Ishikawa (cell line): ENCODE measurements at regions not wholly inside any gene's neighbourhood (a gene's known extent, or its start where the extent isn't known, plus 50 kb on each side); places are given as distances from the start of the nearest gene placed in this dataset.

Source experiments
- CEBPB ChIP-seq: IDR thresholded peaks from 2 replicates; pipeline ENCODE4 v1.6.1; 2012
- CREB1 ChIP-seq: IDR thresholded peaks from 2 replicates; pipeline ENCODE4 v1.6.1; 2012; ENCODE audit warnings: low read depth
- EGR1 ChIP-seq: IDR thresholded peaks from 2 replicates; pipeline ENCODE4 v1.6.1; 2012
- EP300 ChIP-seq: IDR thresholded peaks from 2 replicates; pipeline ENCODE4 v1.6.1; 2012; ENCODE audit warnings: borderline replicate concordance
- FOXM1 ChIP-seq: IDR thresholded peaks from 2 replicates; pipeline ENCODE4 v1.6.1; 2012; ENCODE audit warnings: low read depth, borderline replicate concordance
- NFIC ChIP-seq: IDR thresholded peaks from 2 replicates; pipeline ENCODE4 v1.6.1; 2012
- RAD21 ChIP-seq: IDR thresholded peaks from 2 replicates; pipeline ENCODE4 v1.6.1; 2012; ENCODE audit warnings: low read depth
- TAF1 ChIP-seq: IDR thresholded peaks from 2 replicates; pipeline ENCODE4 v1.6.1; 2012; ENCODE audit warnings: low read depth, mild to moderate bottlenecking
- TCF12 ChIP-seq: IDR thresholded peaks from 2 replicates; pipeline ENCODE4 v1.6.1; 2012; ENCODE audit warnings: low read depth
- TEAD4 ChIP-seq: IDR thresholded peaks from 2 replicates; pipeline ENCODE4 v1.6.1; 2012
- YY1 ChIP-seq: IDR thresholded peaks from 2 replicates; pipeline ENCODE4 v1.6.1; 2012; ENCODE audit warnings: low read depth
- ZBTB7A ChIP-seq: IDR thresholded peaks from 2 replicates; pipeline ENCODE4 v1.6.1; 2012; ENCODE audit warnings: low read depth
- TF ChIP-seq, protein P1 (sequence below): IDR thresholded peaks from 2 replicates; pipeline ENCODE4 v1.6.1; 2012
- TF ChIP-seq, protein P2 (sequence below): IDR thresholded peaks from 2 replicates; pipeline ENCODE4 v1.6.1; 2012; ENCODE audit warnings: low read depth, mild to moderate bottlenecking
- TF ChIP-seq, protein P3 (sequence below): IDR thresholded peaks from 2 replicates; pipeline ENCODE4 v1.6.1; 2012

DNA sequence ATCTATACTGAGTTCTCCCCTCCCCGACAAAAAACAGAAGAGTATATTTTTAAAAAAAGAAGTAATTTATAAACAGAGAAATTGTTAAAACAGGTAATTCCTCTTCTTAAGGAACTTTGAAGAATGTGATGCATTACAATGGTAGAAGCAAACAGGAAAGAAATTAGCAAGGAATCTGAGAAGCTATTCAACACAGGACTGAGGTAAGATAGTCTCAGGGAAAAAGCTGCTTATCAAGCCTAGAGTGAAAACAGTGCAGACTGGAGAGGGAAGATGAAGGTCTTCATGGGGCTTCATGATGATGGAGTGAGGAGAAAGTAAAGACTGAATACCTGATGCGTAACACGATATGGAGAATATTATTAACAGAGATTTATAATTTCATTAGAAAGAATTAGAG lies 880.0 kb downstream of the SLC16A7 start:
- TF ChIP-seq EP300 (no peak), TAF1 (no peak), FOXM1 (no peak), YY1 (no peak), TCF12 (no peak), CREB1 (no peak), ZBTB7A (no peak), RAD21 (no peak), CEBPB (no peak), EGR1 (no peak), NFIC (no peak), TEAD4 (no peak)
- TF ChIP-seq, protein P1, sequence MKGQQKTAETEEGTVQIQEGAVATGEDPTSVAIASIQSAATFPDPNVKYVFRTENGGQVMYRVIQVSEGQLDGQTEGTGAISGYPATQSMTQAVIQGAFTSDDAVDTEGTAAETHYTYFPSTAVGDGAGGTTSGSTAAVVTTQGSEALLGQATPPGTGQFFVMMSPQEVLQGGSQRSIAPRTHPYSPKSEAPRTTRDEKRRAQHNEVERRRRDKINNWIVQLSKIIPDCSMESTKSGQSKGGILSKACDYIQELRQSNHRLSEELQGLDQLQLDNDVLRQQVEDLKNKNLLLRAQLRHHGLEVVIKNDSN, result no peak
- TF ChIP-seq, protein P2, sequence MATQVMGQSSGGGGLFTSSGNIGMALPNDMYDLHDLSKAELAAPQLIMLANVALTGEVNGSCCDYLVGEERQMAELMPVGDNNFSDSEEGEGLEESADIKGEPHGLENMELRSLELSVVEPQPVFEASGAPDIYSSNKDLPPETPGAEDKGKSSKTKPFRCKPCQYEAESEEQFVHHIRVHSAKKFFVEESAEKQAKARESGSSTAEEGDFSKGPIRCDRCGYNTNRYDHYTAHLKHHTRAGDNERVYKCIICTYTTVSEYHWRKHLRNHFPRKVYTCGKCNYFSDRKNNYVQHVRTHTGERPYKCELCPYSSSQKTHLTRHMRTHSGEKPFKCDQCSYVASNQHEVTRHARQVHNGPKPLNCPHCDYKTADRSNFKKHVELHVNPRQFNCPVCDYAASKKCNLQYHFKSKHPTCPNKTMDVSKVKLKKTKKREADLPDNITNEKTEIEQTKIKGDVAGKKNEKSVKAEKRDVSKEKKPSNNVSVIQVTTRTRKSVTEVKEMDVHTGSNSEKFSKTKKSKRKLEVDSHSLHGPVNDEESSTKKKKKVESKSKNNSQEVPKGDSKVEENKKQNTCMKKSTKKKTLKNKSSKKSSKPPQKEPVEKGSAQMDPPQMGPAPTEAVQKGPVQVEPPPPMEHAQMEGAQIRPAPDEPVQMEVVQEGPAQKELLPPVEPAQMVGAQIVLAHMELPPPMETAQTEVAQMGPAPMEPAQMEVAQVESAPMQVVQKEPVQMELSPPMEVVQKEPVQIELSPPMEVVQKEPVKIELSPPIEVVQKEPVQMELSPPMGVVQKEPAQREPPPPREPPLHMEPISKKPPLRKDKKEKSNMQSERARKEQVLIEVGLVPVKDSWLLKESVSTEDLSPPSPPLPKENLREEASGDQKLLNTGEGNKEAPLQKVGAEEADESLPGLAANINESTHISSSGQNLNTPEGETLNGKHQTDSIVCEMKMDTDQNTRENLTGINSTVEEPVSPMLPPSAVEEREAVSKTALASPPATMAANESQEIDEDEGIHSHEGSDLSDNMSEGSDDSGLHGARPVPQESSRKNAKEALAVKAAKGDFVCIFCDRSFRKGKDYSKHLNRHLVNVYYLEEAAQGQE, result no peak
- TF ChIP-seq, protein P3, sequence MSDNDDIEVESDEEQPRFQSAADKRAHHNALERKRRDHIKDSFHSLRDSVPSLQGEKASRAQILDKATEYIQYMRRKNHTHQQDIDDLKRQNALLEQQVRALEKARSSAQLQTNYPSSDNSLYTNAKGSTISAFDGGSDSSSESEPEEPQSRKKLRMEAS, result no peak

DNA sequence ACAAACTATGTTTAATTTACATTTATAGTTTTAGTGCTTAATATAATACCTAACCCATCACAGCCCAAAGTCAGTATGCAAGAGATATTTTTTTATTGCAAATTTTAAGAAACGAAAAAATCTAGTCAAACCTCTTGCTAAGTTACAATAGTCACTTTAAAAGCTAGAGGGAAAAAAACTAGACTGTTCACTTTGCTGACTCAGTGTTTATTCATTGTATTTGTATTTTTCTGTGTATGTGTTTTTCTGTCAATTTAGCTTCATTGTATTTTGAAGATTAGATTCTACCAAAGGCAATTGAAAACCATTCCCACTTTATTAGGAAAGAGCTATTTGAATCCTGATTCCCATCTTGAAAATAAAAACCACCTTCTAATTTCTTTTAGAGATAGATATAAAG lies 891.5 kb downstream of the SLC16A7 start:
- TF ChIP-seq YY1 (no peak), EP300 (no peak), CREB1 (no peak), NFIC (no peak), TEAD4 (no peak), FOXM1 (no peak), TAF1 (no peak), ZBTB7A (no peak), EGR1 (no peak), TCF12 (no peak), CEBPB (no peak), RAD21 (no peak)
- TF ChIP-seq, protein P1, result no peak
- TF ChIP-seq, protein P2, result no peak
- TF ChIP-seq, protein P3, result no peak

DNA sequence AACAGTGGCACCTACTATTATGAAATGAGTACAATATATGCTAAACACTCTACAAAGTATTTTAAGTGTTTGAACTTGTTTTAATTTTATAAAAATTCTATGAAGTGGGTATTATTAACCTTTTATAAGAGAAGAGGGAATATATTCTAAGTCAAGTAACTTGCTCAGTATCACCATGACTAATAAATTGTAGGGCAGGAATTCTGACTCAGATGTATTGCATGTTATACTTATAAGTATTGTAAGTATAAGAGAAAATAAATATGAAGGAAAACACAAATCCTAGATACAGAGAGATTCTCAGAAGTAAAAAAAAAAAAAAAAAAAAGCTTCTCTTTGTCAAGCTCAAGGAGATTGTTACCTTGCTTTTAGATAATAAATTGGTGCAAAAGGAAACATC lies 893.2 kb downstream of the SLC16A7 start:
- TF ChIP-seq EGR1 (no peak), TCF12 (no peak), ZBTB7A (no peak), YY1 (no peak)
- TF ChIP-seq, protein P1, result no peak

DNA sequence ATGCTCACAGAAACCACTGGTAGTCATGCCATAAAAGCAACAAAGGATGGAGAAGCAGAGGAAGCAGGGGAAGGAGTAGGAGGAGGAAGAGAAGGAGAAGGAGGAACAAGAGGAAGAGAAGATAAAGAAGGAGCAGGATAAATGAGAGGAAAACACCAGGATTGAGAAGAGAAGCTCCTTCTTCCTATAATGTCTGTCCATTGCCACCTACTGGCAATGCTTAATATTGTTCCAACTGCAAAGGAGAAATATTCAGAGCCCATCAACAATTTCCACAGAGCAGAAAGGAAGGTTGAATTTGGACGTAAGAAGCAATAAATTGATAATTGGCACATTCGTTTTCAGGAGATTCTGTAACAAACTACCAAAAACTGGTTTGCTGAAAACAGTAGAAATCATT lies 898.4 kb downstream of the SLC16A7 start:
- no peak for TF ChIP-seq EGR1
- peak; percentile 79 for TF ChIP-seq RAD21

DNA sequence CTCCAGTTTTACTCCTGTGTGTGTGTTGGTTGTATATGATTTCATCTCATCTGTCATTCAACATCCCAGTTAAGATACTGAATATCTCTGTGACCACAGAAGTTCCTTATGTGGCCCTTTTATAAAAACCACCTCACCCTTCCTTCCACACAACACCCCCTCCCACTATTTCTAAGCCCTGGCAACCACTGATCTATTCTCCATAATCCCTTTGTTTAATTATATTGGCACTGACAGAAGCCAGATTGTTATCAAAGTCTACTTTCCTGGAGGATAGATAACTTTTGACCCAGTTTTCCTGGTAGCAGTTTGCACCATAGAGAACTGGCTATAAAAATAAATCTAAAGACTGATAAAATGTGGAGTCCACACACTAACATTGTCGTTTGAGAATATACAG lies 902.8 kb downstream of the SLC16A7 start:
- TF ChIP-seq TCF12 (no peak), NFIC (no peak), EP300 (no peak), YY1 (no peak), TAF1 (no peak), CREB1 (no peak), FOXM1 (no peak), ZBTB7A (no peak), CEBPB (no peak), RAD21 (no peak), EGR1 (no peak), TEAD4 (no peak)
- TF ChIP-seq, protein P2, result no peak
- TF ChIP-seq, protein P3, result no peak
- TF ChIP-seq, protein P1, result no peak
